Stimulated activated memory B cell treated with anti-CD40 and anti-IgM and Interleukin-4, amounts not matched to agents 10 μg/mL and 1 μg/mL and 100 μg/mL, for 72 hours (primary cell): ENCODE measurements at regions not wholly inside any gene's neighbourhood (a gene's known extent, or its start where the extent isn't known, plus 50 kb on each side); places are given as distances from the start of the nearest gene placed in this dataset.

ENCODE experiments used
- ATAC-seq: fragments of 150-1000 bp; cut with Tn5 transposase; 2 replicates; pipeline ENCODE4 v1.10.0; 2021
- H3K27ac Mint-ChIP-seq: one replicate; pipeline ENCODE4 v1.8.0; 2022; ENCODE audit warnings: mild to moderate bottlenecking, mixed read lengths
- H3K27me3 Mint-ChIP-seq: one replicate; pipeline ENCODE4 v1.8.0; 2022; ENCODE audit warnings: mixed read lengths
- H3K36me3 Mint-ChIP-seq: one replicate; pipeline ENCODE4 v1.8.0; 2022; ENCODE audit warnings: mixed read lengths
- H3K4me1 Mint-ChIP-seq: one replicate; pipeline ENCODE4 v1.8.0; 2022; ENCODE audit warnings: mixed read lengths
- H3K4me3 Mint-ChIP-seq: one replicate; pipeline ENCODE4 v1.8.0; 2022; ENCODE audit warnings: mild to moderate bottlenecking, moderate library complexity, mixed read lengths
- H3K9me3 Mint-ChIP-seq: one replicate; pipeline ENCODE4 v1.8.0; 2022; ENCODE audit warnings: mixed read lengths

DNA sequence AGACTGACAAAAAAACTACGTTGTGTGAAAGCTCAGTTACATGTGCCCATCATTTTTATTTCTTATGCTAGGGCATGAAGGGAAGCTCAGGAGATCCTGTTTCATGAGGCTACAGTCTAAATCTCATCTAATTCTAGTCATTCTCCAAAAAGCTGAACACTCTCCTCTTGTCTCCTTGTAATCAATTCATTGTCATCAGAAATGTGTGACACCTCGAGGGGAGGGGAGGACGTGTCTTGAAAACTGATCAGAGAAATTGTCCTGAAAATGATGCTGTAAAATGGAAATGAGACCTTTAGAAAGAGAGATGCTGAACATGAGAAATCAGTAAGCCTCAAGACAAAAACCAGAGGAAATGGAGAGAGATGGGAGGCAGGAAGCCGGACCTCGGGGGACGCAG lies 103.4 kb downstream of the DAD1 start:
- peaks cover 8% of the 10 kb centered on the region for H3K36me3 Mint-ChIP-seq

GRCh38 chr14:22485178-22485577 lies 103.8 kb downstream of the DAD1 start:
- peaks cover 97% of the 10 kb centered on the region for H3K4me1 Mint-ChIP-seq
- H3K27me3 Mint-ChIP-seq = peaks cover 18% of the 10 kb centered on the region
- peaks cover 8% of the 10 kb centered on the region for H3K36me3 Mint-ChIP-seq
- H3K4me3 Mint-ChIP-seq = no peak overlapping the region
- peak overlapping the region; percentile 98 for H3K27ac Mint-ChIP-seq
- no peak for ATAC-seq
- no peaks in the 10 kb centered on the region for H3K9me3 Mint-ChIP-seq

More for the DNA sequence above, 103.4 kb downstream of the DAD1 start:
- no peaks in the 10 kb centered on the region for H3K9me3 Mint-ChIP-seq
- H3K27ac Mint-ChIP-seq = peak overlapping the region; percentile 98
- H3K4me1 Mint-ChIP-seq = peaks cover 97% of the 10 kb centered on the region
- ATAC-seq = no peak
- peaks cover 15% of the 10 kb centered on the region for H3K27me3 Mint-ChIP-seq
- H3K4me3 Mint-ChIP-seq = peak overlapping the region; percentile 20

- ATAC-seq = no peak
- Mint-ChIP-seq H3K27ac (peak overlapping the region; percentile 98), H3K4me3 (peak overlapping the region; percentile 73), H3K36me3 (peaks cover 8% of the 10 kb centered on the region), H3K4me1 (peaks cover 97% of the 10 kb centered on the region), H3K9me3 (no peaks in the 10 kb centered on the region), H3K27me3 (peaks cover 18% of the 10 kb centered on the region)
Measured at GRCh38 chr14:22484632-22485031, 104.4 kb downstream of the DAD1 start.

DNA sequence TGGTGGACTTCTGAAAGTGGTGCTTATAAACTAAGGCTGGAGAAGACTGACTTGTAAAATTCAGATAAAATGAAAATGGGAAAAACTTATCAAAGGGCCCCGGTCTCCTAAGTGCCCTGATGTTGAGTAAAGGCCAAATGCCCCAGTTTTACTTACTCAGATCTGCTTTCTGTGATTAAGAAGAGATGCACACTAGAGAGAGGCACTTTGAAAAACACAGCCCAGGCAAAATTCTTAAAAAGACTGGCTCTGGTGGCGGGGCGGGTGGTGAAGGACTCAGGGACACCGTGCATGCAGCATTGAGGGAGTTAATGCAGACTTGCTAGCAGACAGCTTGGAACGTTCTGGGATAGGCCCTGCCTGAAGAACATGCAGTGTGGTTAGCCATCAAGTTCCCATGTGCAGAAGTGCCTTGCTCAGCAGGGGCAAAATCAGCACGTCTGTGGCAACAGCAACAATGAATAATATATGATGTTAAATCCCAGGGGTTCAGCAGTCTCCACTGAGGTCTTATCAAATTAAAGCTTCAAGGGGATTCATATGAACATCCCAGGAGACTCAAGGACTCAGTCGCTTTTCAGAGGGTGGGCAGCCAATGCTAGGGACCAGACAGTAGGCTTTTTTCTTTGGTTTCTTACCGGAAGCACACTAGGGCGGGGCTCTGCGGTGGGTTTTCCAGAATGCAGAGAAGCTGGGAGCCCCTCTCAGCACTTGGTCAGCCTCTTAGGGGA lies 105.0 kb downstream of the DAD1 start:
- Mint-ChIP-seq H3K27me3 (peaks cover 18% of the 10 kb centered on the region), H3K4me1 (peaks cover 97% of the 10 kb centered on the region), H3K36me3 (peaks cover 8% of the 10 kb centered on the region)

DNA sequence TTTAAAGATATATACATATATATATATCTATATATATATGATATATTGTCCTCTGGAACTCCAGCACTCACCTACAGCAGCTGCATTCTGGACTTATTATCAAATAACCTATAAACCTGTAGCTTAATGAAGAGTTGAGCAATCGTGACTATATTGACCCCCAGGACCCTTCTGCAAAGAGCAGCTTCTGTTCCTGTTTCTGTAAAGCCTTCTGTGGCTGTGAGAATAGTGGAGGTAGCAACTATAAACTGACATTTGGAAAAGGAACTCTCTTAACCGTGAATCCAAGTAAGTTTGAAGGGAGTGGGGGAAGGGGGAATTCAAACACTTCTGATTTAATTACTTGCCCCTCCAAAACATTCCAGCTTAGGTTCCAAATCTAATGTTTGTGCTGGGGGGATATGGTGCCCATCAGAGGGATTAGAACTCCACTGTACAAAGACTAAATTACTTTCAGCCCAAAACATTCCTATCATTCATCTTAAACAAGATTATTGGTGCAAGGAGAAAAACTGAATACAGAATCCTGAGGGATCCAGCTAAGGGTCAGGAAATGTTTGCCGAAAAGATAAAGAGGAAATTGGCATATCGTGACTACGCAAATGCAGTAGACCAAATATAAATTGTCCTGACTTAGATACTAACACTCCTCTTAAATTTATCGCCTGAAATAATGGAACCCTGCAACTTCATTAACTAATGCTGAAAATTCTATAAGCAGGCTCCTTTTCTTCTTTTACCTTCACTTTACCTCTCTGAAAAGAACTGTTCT lies 106.1 kb downstream of the DAD1 start:
- H3K27me3 Mint-ChIP-seq = peaks cover 18% of the 10 kb centered on the region
- H3K4me3 Mint-ChIP-seq = peak overlapping the region; percentile 73
- H3K9me3 Mint-ChIP-seq = no peaks in the 10 kb centered on the region
- H3K4me1 Mint-ChIP-seq = peaks cover 95% of the 10 kb centered on the region
- ATAC-seq = no peak
- peak overlapping the region; percentile 98 for H3K27ac Mint-ChIP-seq
- H3K36me3 Mint-ChIP-seq = peaks cover 8% of the 10 kb centered on the region

More for the DNA sequence above, 105.0 kb downstream of the DAD1 start:
- Mint-ChIP-seq H3K9me3 (no peaks in the 10 kb centered on the region), H3K27ac (peak overlapping the region; percentile 98), H3K4me3 (peak overlapping the region; percentile 73)
- peak; percentile 16 for ATAC-seq

DNA sequence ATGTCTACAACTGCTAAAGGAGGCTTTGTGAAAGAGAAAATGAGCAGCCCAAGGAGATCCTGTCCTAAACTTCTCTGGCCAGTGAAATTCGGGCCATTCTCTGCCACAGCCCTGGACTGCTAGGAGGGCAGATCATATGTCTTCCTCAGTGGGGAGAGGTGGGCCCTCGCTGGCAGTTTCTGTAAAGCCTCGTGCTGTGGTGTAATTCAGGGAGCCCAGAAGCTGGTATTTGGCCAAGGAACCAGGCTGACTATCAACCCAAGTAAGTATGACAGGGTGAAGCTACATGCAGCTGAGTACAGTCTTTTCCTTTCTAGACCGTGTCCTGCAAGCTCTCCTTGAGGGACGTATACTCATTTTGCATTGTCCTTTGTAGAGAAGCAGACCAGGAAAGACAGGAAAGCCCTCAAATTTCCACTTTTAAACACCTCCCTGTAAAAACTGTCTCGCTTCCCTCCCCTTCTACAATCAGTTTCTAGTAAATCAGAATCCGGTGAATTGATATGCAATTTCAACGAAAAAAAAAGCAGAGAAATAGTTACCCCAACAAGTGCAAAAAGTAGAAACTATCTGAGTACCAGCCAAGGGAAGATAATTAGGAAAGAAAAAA lies 106.8 kb downstream of the DAD1 start:
- Mint-ChIP-seq H3K4me1 (peaks cover 95% of the 10 kb centered on the region), H3K9me3 (no peaks in the 10 kb centered on the region), H3K36me3 (peaks cover 8% of the 10 kb centered on the region), H3K27me3 (peaks cover 18% of the 10 kb centered on the region), H3K27ac (peak overlapping the region; percentile 98), H3K4me3 (peak overlapping the region; percentile 69)
- ATAC-seq = no peak

- Mint-ChIP-seq H3K27ac (peak overlapping the region; percentile 98), H3K9me3 (no peaks in the 10 kb centered on the region), H3K36me3 (peaks cover 8% of the 10 kb centered on the region), H3K4me3 (peak overlapping the region; percentile 69), H3K27me3 (peaks cover 18% of the 10 kb centered on the region), H3K4me1 (peaks cover 95% of the 10 kb centered on the region)
- no peak for ATAC-seq
Measured at GRCh38 chr14:22481546-22481945, 107.5 kb downstream of the DAD1 start.

- no peak for ATAC-seq
- H3K9me3 Mint-ChIP-seq = no peaks in the 10 kb centered on the region
- H3K36me3 Mint-ChIP-seq = peaks cover 8% of the 10 kb centered on the region
- peaks cover 97% of the 10 kb centered on the region for H3K4me1 Mint-ChIP-seq
- peak overlapping the region; percentile 98 for H3K27ac Mint-ChIP-seq
- peaks cover 18% of the 10 kb centered on the region for H3K27me3 Mint-ChIP-seq
- H3K4me3 Mint-ChIP-seq = peak overlapping the region; percentile 69
Measured at GRCh38 chr14:22479776-22480464, 109.1 kb downstream of the DAD1 start.

- Mint-ChIP-seq H3K4me3 (peak overlapping the region; percentile 69), H3K9me3 (no peaks in the 10 kb centered on the region), H3K27ac (peak overlapping the region; percentile 98), H3K27me3 (peaks cover 18% of the 10 kb centered on the region), H3K4me1 (peaks cover 94% of the 10 kb centered on the region), H3K36me3 (peaks cover 8% of the 10 kb centered on the region)
- no peak for ATAC-seq
Measured at GRCh38 chr14:22479132-22479531, 109.9 kb downstream of the DAD1 start.

DNA sequence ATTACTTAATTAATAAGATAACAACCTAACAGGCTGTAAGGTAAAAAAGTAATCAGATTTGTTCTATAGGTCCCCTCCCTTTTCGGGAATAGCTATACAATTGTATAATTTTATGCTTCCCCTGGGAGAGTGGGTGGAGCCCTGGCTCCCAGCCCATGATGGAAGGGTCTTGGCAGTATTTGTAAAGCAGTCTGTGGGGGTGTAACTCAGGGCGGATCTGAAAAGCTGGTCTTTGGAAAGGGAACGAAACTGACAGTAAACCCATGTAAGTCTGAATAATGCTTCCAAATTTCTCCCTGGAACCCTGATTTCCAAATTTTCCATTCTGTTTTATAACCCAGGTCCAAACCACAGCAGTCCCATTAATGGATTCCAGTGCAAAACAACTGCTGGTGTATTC lies 110.4 kb downstream of the DAD1 start:
- Mint-ChIP-seq H3K27ac (peak overlapping the region; percentile 98), H3K4me1 (peaks cover 94% of the 10 kb centered on the region), H3K27me3 (peaks cover 18% of the 10 kb centered on the region), H3K36me3 (peaks cover 8% of the 10 kb centered on the region), H3K9me3 (no peaks in the 10 kb centered on the region), H3K4me3 (peak overlapping the region; percentile 69)
- no peak for ATAC-seq

GRCh38 chr14:22478247-22478646 lies 110.8 kb downstream of the DAD1 start:
- H3K27me3 Mint-ChIP-seq = peaks cover 18% of the 10 kb centered on the region
- H3K27ac Mint-ChIP-seq = peak overlapping the region; percentile 98
- H3K4me1 Mint-ChIP-seq = peaks cover 94% of the 10 kb centered on the region
- peaks cover 8% of the 10 kb centered on the region for H3K36me3 Mint-ChIP-seq
- no peaks in the 10 kb centered on the region for H3K9me3 Mint-ChIP-seq
- no peak for ATAC-seq
- no peak overlapping the region for H3K4me3 Mint-ChIP-seq

DNA sequence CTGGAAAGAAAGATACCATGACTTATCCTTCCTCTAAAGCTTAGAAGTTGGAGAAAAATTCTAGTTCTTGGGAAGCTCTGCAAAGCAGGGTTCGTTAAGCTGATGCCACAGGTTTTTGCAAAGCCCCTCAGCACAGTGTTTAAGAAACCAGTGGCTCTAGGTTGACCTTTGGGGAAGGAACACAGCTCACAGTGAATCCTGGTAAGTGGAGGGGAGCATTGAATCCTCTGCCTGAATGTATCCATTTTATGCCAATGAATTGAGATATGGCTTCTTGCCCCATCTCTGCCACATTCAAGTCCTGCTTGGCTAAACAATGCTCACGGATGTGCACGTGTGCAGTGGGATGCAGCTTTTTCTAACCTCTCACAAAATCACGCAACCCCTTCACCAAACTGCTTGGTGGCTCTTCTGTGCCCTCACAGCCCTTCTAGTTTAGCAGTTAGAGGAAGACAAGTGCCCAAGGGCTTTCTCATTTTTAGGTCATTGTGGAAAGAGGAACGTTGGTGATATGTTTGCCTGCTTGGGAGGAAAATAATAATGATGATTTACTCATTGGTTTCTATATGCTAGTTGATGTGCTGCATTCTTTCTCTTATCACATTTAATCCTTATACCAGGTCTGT lies 111.3 kb downstream of the DAD1 start:
- H3K4me1 Mint-ChIP-seq = peaks cover 94% of the 10 kb centered on the region

GRCh38 chr14:22476887-22477286 lies 112.1 kb downstream of the DAD1 start:
- Mint-ChIP-seq H3K36me3 (peaks cover 8% of the 10 kb centered on the region), H3K9me3 (no peaks in the 10 kb centered on the region), H3K27me3 (peaks cover 15% of the 10 kb centered on the region), H3K4me1 (peaks cover 90% of the 10 kb centered on the region), H3K27ac (peak overlapping the region; percentile 78), H3K4me3 (no peak overlapping the region)
- no peak for ATAC-seq

More for the DNA sequence above, 111.3 kb downstream of the DAD1 start:
- H3K9me3 Mint-ChIP-seq = no peaks in the 10 kb centered on the region
- peak overlapping the region; percentile 1 for H3K4me3 Mint-ChIP-seq
- H3K27ac Mint-ChIP-seq = peak overlapping the region; percentile 78
- peaks cover 8% of the 10 kb centered on the region for H3K36me3 Mint-ChIP-seq
- H3K27me3 Mint-ChIP-seq = peaks cover 18% of the 10 kb centered on the region
- ATAC-seq = no peak

- H3K4me1 Mint-ChIP-seq = peaks cover 88% of the 10 kb centered on the region
- H3K4me3 Mint-ChIP-seq = no peak overlapping the region
- H3K9me3 Mint-ChIP-seq = no peaks in the 10 kb centered on the region
- H3K27ac Mint-ChIP-seq = peak overlapping the region; percentile 78
- H3K36me3 Mint-ChIP-seq = peaks cover 4% of the 10 kb centered on the region
- ATAC-seq = peak; percentile 46
- peaks cover 8% of the 10 kb centered on the region for H3K27me3 Mint-ChIP-seq
Measured at GRCh38 chr14:22476005-22476751, 112.8 kb downstream of the DAD1 start.
